K562 (cell line): ENCODE measurements at regions not wholly inside any gene's neighbourhood (a gene's known extent, or its start where the extent isn't known, plus 50 kb on each side); places are given as distances from the start of the nearest gene placed in this dataset.

ENCODE experiments used
- ARID3B ChIP-seq: fragments of 250-450 bp; sonication (Bioruptor Pico); IDR thresholded peaks from 2 replicates; pipeline ENCODE4 v1.4.0; 2020; ENCODE audit warnings: borderline replicate concordance
- FOXA1 ChIP-seq: fragments of 450-650 bp; IDR thresholded peaks from 2 replicates; pipeline ENCODE4 v1.6.1; 2016; ENCODE audit warnings: mild to moderate bottlenecking, borderline replicate concordance
- JUN ChIP-seq, 2 experiments: sonication (generic) in 1 of 2; formaldehyde crosslinking in 1 of 2; IDR thresholded peaks; 2 replicates each; pipeline versions ENCODE4 v1.6.1 to v1.8.0; 2012 to 2022; ENCODE audit warnings: borderline replicate concordance in 2 of 2, mild to moderate bottlenecking in 2 of 2, improper control_type of control experiment in 1 of 2, low read depth in 1 of 2, low read length in 1 of 2, missing genetic modification reagents in 1 of 2
- NCOR1 ChIP-seq: fragments of 450-650 bp; IDR thresholded peaks from 2 replicates; pipeline ENCODE4 v1.6.1; 2016; ENCODE audit warnings: mild to moderate bottlenecking, moderate library complexity
- PATZ1 ChIP-seq: fragments of 250-450 bp; sonication (Bioruptor Pico); IDR thresholded peaks from 2 replicates; pipeline ENCODE4 v1.5.0; 2020; ENCODE audit warnings: mild to moderate bottlenecking, borderline replicate concordance
- PCBP1 ChIP-seq: fragments of 200-400 bp; formaldehyde crosslinking; IDR thresholded peaks from 2 replicates; pipeline ENCODE4 v1.6.1; 2018; ENCODE audit warnings: mild to moderate bottlenecking, low read depth, low read length; ENCODE audit not compliant: poor library complexity, severe bottlenecking
- POLR2AphosphoS2 ChIP-seq: IDR thresholded peaks from 2 replicates; pipeline ENCODE4 v1.6.1; 2012; ENCODE audit warnings: low read length, improper control_type of control experiment
- POU5F1 ChIP-seq: fragments of 150-350 bp; IDR thresholded peaks from 2 replicates; pipeline ENCODE4 v1.6.1; 2014; ENCODE audit warnings: borderline replicate concordance, low read length, low read depth, mild to moderate bottlenecking; ENCODE audit not compliant: partially characterized antibody
- RB1 ChIP-seq: fragments of 450-650 bp; IDR thresholded peaks from 2 replicates; pipeline ENCODE4 v1.6.1; 2017; ENCODE audit warnings: low read depth, mild to moderate bottlenecking
- SETDB1 ChIP-seq: IDR thresholded peaks from one replicate; pipeline ENCODE4 v1.6.1; 2012; ENCODE audit warnings: low read length, control low read depth, inconsistent platforms
- VEZF1 ChIP-seq: fragments of 200-800 bp; sonication (Bioruptor generic); IDR thresholded peaks from 2 replicates; pipeline ENCODE4 v1.6.1; 2017; ENCODE audit warnings: missing genetic modification characterization, missing compliant biosample characterization
- ZNF354B ChIP-seq: fragments of 250-450 bp; sonication (Bioruptor Pico); IDR thresholded peaks from 2 replicates; pipeline ENCODE4 v1.4.0; 2020
- ZNF584 ChIP-seq: fragments of 200-800 bp; sonication (Bioruptor generic); IDR thresholded peaks from 2 replicates; pipeline ENCODE4 v1.6.1; 2016; ENCODE audit warnings: low read depth, mild to moderate bottlenecking, missing genetic modification characterization, missing compliant biosample characterization

GRCh38 chr7:47218378-47219176 lies 363.3 kb downstream of the TNS3 start (continued):
- TF ChIP-seq POU5F1: no peak
- TF ChIP-seq PCBP1: no peak
- no peak for TF ChIP-seq ARID3B (CRISPR knock-in tag)
- peak; percentile 16; the same call in 1 of the 2 replicates for TF ChIP-seq NCOR1
- no peak for TF ChIP-seq RB1
- no peak for TF ChIP-seq SETDB1
- TF ChIP-seq VEZF1 (CRISPR knock-in tag): 0 out of 2 replicates have a peak, but pooled peaks have one; percentile 6
- TF ChIP-seq PATZ1 (CRISPR knock-in tag): no peak
- TF ChIP-seq ZNF354B (CRISPR knock-in tag): no peak
- TF ChIP-seq POLR2AphosphoS2: no peak
- no peak for TF ChIP-seq FOXA1
- no peak for TF ChIP-seq ZNF584 (CRISPR knock-in tag)
- no peak for TF ChIP-seq JUN (IDR thresholded peaks at IDR 0.05; ENCODE audit: borderline replicate concordance, low read depth, low read length)
- TF ChIP-seq JUN (CRISPR knock-in tag; IDR thresholded peaks at IDR 0.05; ENCODE audit: borderline replicate concordance): no peak
